ENCODE measurements at regions not wholly inside any gene's neighbourhood (a gene's known extent, or its start where the extent isn't known, plus 50 kb on each side); places are given as distances from the start of the nearest gene placed in this dataset.

DNA sequence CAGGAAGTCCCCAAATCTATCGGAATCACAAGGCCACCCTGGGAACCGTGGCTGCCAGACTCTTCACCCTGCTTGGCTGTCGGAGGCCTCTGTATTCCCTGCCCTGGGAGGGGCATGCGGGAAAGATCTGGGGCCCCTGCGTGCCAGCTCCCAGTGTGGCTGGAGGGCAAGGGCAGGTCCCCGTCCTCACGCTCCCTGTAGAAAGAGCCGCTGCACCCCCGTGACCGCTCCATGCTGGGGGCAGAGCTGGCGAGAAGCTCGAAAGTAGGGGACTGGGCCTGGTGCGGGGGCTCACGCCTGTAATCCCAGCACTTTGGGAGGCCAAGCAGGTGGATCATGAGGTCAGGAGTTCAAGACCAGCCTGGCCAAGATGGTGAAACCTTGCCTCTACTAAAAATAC, 208.4 kb upstream of the SOX1 start:
- intact Hi-C loops (cut with DNase I) = no loop called here
- Histone ChIP-seq H3K4me1 (no peaks in the 10 kb centered on the region), H3K4me3 (no peak overlapping the region), H3K9me3 (no peaks in the 10 kb centered on the region), H3K27ac (no peak overlapping the region), H3K36me3 (no peaks in the 10 kb centered on the region), H3K27me3 (ENCODE audit: low read depth) (peaks cover 17% of the 10 kb centered on the region)
- TF ChIP-seq, protein P1, sequence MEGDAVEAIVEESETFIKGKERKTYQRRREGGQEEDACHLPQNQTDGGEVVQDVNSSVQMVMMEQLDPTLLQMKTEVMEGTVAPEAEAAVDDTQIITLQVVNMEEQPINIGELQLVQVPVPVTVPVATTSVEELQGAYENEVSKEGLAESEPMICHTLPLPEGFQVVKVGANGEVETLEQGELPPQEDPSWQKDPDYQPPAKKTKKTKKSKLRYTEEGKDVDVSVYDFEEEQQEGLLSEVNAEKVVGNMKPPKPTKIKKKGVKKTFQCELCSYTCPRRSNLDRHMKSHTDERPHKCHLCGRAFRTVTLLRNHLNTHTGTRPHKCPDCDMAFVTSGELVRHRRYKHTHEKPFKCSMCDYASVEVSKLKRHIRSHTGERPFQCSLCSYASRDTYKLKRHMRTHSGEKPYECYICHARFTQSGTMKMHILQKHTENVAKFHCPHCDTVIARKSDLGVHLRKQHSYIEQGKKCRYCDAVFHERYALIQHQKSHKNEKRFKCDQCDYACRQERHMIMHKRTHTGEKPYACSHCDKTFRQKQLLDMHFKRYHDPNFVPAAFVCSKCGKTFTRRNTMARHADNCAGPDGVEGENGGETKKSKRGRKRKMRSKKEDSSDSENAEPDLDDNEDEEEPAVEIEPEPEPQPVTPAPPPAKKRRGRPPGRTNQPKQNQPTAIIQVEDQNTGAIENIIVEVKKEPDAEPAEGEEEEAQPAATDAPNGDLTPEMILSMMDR (IDR thresholded peaks at IDR 0.05) = no peak
- DNase-seq (no peak), ATAC-seq (no peak)

DNA sequence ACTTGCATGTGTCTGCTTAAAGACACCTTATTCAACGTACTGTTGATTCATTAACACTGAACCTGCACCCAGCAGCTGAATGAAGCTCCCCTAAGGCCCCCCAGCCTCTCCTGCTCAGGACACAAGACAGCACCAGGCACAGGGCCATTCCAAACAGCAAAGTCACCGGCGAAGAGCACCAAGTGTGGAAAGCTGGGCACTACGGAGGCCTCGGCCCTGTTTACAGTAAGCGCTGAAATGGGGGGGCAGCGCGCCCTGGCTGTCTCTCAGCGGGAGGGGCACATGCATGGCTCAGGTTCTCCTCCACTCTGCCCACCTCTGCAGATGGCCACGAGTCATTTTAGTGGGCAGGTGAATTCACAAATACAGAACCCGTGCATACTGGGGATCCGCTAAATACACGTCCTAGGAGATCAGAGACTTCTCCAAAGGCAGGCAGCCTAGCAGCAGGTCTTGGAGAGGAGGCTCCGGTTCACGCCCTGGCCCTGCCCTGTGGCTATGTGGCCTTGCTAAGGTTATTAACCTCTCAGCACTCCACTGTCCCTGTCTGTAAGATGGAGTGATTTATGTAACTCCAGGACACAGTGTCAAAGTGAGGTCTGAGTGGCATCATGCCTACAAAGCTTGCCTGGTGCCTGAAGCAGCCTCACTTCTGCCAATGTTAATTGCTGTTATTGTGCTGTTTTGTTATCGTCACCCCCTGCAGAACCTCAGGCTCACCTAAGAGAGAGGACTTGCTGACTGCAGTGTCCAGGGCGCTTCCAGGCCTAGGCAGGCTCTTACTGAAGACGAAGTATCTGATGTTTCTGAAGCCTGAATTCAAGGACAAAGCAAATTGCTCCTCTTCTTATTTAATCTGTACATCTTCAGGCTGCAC, 207.4 kb upstream of the SOX1 start:
- intact Hi-C loops (cut with DNase I) = no loop called here
- no peak for ATAC-seq
- Histone ChIP-seq H3K9me3 (no peaks in the 10 kb centered on the region), H3K4me1 (no peaks in the 10 kb centered on the region), H3K4me3 (no peak overlapping the region), H3K27me3 (ENCODE audit: low read depth) (peaks cover 14% of the 10 kb centered on the region), H3K27ac (no peak overlapping the region), H3K36me3 (no peaks in the 10 kb centered on the region)
- TF ChIP-seq, protein P1 (IDR thresholded peaks at IDR 0.05) = no peak
- DNase-seq = no peak

DNA sequence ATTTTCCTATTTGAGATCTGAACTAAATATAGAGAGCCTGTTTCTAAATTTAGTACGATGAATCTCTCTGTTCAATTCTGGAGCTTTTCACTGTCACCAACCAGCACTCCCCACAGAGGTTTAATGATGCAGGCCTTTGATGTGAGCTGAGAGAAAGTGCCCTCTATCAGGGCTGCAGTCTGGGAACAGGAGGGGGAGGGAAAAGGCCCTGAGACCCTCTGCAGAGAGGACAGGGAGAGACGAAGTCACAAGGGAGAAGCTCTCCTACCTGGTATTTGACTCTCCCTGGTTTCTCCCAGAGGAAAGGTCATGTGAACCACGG, 206.8 kb upstream of the SOX1 start:
- TF ChIP-seq, protein P1 (IDR thresholded peaks at IDR 0.05) = no peak
- H3K9me3 ChIP-seq = no peaks in the 10 kb centered on the region
- intact Hi-C loops (cut with DNase I) = no loop called here
- DNase-seq (no peak), ATAC-seq (no peak)
- no peaks in the 10 kb centered on the region for H3K4me1 ChIP-seq
- no peak overlapping the region for H3K4me3 ChIP-seq
- no peak overlapping the region for H3K27ac ChIP-seq
- no peaks in the 10 kb centered on the region for H3K36me3 ChIP-seq
- H3K27me3 ChIP-seq (ENCODE audit: low read depth) = peaks cover 10% of the 10 kb centered on the region

DNA sequence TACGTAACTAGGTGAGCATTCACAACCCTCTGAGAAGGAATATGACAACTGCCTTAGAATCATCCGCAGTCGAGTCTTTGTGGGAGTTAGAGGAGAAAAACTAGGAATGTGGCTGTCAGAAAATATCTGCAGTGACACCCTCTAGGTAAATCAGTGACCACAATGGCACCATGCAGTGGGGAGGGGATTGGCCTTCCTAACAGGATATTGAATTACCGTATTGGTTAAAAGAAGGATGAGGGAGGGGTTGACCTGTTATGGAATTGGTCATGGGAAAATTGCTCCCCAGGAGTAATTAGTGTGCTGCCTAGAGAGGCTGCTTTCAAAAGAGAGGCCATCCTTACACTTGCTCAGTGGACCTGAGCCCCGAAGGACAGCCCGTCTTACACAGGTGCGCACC, 205.6 kb upstream of the SOX1 start:
- no peaks in the 10 kb centered on the region for H3K27me3 ChIP-seq (ENCODE audit: low read depth)
- TF ChIP-seq, protein P1 (IDR thresholded peaks at IDR 0.05) = no peak
- ATAC-seq (no peak), DNase-seq (no peak)
- no peaks in the 10 kb centered on the region for H3K4me1 ChIP-seq
- no peaks in the 10 kb centered on the region for H3K9me3 ChIP-seq
- H3K36me3 ChIP-seq = no peaks in the 10 kb centered on the region
- H3K4me3 ChIP-seq = no peak overlapping the region
- intact Hi-C loops (cut with DNase I) = no loop called here
- H3K27ac ChIP-seq = no peak overlapping the region

- no peaks in the 10 kb centered on the region for H3K4me1 ChIP-seq
- no peak for ATAC-seq
Observed at GRCh38 chr13:111861766-111862366, 205.1 kb upstream of the SOX1 start.

More at GRCh38 chr13:111861766-111862366, 205.1 kb upstream of the SOX1 start:
- no peaks in the 10 kb centered on the region for H3K27me3 ChIP-seq (ENCODE audit: low read depth)
- H3K4me3 ChIP-seq = no peak overlapping the region
- H3K36me3 ChIP-seq = no peaks in the 10 kb centered on the region
- no peak overlapping the region for H3K27ac ChIP-seq
- H3K9me3 ChIP-seq = no peaks in the 10 kb centered on the region
- DNase-seq = no peak
- intact Hi-C loops (cut with DNase I) = no loop called here
- TF ChIP-seq, protein P1 (IDR thresholded peaks at IDR 0.05) = no peak

Data from lower lobe of right lung (tissue), 2 donors.